ENCODE measurements at regions not wholly inside any gene's neighbourhood (a gene's known extent, or its start where the extent isn't known, plus 50 kb on each side); places are given as distances from the start of the nearest gene placed in this dataset.

- H3K4me1 ChIP-seq (ENCODE audit: control insufficient read depth in 1 of 2, insufficient read depth in 1 of 2, low read depth in 1 of 2, low read length in 1 of 2): no peaks in the 10 kb centered on the region
- no peaks in the 10 kb centered on the region for H3K36me3 ChIP-seq
- no peak for TF ChIP-seq CTCF (IDR thresholded peaks at IDR 0.05)
- H3K27me3 ChIP-seq: no peaks in the 10 kb centered on the region
- H3K9me3 ChIP-seq: no peaks in the 10 kb centered on the region
- no peak overlapping the region for H3K4me3 ChIP-seq (ENCODE audit: low read depth in 1 of 2, low read length in 1 of 2)
- H3K27ac ChIP-seq: no peak overlapping the region
Measured at GRCh38 chr21:38957575-38958322, 152.0 kb downstream of the ETS2 start.

DNA sequence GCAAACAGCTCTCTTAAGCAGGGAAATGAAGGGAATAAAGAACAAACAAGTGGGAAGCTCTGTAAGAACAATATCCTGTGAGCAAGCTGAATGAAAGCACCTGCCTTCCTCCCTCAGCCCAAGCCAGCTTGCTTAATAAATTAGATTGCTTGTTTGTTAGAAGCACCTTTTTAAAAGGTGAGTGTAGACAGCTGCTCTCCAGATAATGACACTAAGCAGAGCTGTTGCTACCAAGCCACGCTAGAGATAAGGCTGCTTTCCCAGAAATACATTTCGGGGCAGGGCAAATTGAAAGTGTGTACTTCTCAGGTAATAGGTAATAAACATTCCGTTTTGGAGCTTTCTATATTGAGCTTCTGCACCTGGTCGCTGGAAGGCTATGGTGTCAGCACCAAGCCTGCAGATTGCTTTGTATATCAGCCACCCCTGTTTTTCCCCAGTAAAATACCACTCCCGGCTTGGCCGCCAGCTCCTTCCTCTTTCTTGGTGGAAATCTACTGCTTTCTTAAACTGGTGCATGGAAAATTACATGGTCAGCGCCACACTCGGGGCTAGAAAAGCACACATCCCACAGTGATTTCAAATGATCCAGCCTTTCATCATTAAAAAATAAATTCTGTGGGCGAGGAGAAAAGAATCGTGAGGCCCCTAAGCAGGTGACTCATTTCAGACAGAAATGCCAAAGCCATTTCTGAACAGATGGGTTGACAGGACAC is 151.3 kb downstream of the ETS2 start:
- H3K27ac ChIP-seq: no peak overlapping the region
- H3K4me1 ChIP-seq (ENCODE audit: control insufficient read depth in 1 of 2, insufficient read depth in 1 of 2, low read depth in 1 of 2, low read length in 1 of 2): no peaks in the 10 kb centered on the region
- H3K27me3 ChIP-seq: no peaks in the 10 kb centered on the region
- TF ChIP-seq CTCF (IDR thresholded peaks at IDR 0.05): no peak
- no peaks in the 10 kb centered on the region for H3K36me3 ChIP-seq
- no peaks in the 10 kb centered on the region for H3K9me3 ChIP-seq
- H3K4me3 ChIP-seq (ENCODE audit: low read depth in 1 of 2, low read length in 1 of 2): no peak overlapping the region

DNA sequence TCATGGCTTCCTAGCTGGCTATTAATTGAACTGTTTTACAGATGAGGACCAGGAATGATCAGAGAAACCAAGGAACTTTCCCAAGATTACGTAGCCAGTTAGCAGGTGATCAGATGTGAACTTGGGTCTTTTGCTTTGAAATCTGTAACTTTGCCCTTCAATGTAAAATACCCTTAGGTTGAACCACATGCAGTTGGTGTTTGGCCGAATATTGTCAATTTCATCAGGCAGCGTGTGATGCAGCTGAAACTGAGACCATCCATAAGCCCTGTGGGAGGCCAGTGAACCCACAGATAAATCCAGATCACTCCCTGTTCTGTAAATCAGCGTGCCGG is 150.8 kb downstream of the ETS2 start:
- no peaks in the 10 kb centered on the region for H3K27me3 ChIP-seq

GRCh38 chr21:38956007-38956406 is 150.3 kb downstream of the ETS2 start:
- Histone ChIP-seq H3K27ac (no peak overlapping the region), H3K4me3 (ENCODE audit: low read depth in 1 of 2, low read length in 1 of 2) (no peak overlapping the region), H3K4me1 (ENCODE audit: control insufficient read depth in 1 of 2, insufficient read depth in 1 of 2, low read depth in 1 of 2, low read length in 1 of 2) (no peaks in the 10 kb centered on the region), H3K36me3 (no peaks in the 10 kb centered on the region), H3K9me3 (no peaks in the 10 kb centered on the region), H3K27me3 (no peaks in the 10 kb centered on the region)
- no peak for TF ChIP-seq CTCF (IDR thresholded peaks at IDR 0.05)

More for the DNA sequence above, 150.8 kb downstream of the ETS2 start:
- Histone ChIP-seq H3K4me3 (ENCODE audit: low read depth in 1 of 2, low read length in 1 of 2) (no peak overlapping the region), H3K27ac (no peak overlapping the region), H3K36me3 (no peaks in the 10 kb centered on the region), H3K9me3 (no peaks in the 10 kb centered on the region), H3K4me1 (ENCODE audit: control insufficient read depth in 1 of 2, insufficient read depth in 1 of 2, low read depth in 1 of 2, low read length in 1 of 2) (no peaks in the 10 kb centered on the region)
- no peak for TF ChIP-seq CTCF (IDR thresholded peaks at IDR 0.05)

- H3K36me3 ChIP-seq: no peaks in the 10 kb centered on the region
- no peaks in the 10 kb centered on the region for H3K27me3 ChIP-seq
- no peaks in the 10 kb centered on the region for H3K4me1 ChIP-seq (ENCODE audit: control insufficient read depth in 1 of 2, insufficient read depth in 1 of 2, low read depth in 1 of 2, low read length in 1 of 2)
- H3K9me3 ChIP-seq: peaks cover under 1% of the 10 kb centered on the region
- no peak for TF ChIP-seq CTCF (IDR thresholded peaks at IDR 0.05)
- H3K4me3 ChIP-seq (ENCODE audit: low read depth in 1 of 2, low read length in 1 of 2): no peak overlapping the region
- H3K27ac ChIP-seq: no peak overlapping the region
Measured at GRCh38 chr21:38955495-38955894, 149.8 kb downstream of the ETS2 start.
